Esophagus (tissue), 2 donors: ENCODE measurements at regions not wholly inside any gene's neighbourhood (a gene's known extent, or its start where the extent isn't known, plus 50 kb on each side); places are given as distances from the start of the nearest gene placed in this dataset.

Source experiments
- H3K27ac ChIP-seq, 2 donors: one replicate each; pipeline ENCODE4 v1.5.1; 2013; ENCODE audit warnings: low read depth in 2 of 2, mild to moderate bottlenecking in 2 of 2, inconsistent platforms in 1 of 2, low read length in 1 of 2, moderate library complexity in 1 of 2
- H3K27me3 ChIP-seq, 2 donors: one replicate each; pipeline ENCODE4 v1.6.1; 2013; ENCODE audit warnings: low read length in 2 of 2, control low read depth in 1 of 2, mild to moderate bottlenecking in 1 of 2; ENCODE audit not compliant: insufficient read depth in 2 of 2, control insufficient read depth in 1 of 2
- H3K36me3 ChIP-seq, 2 donors: one replicate each; pipeline ENCODE4 v1.6.1; 2013; ENCODE audit warnings: low read length in 1 of 2; ENCODE audit not compliant: control insufficient read depth in 2 of 2, insufficient read depth in 2 of 2
- H3K4me1 ChIP-seq, 2 donors: one replicate each; pipeline ENCODE4 v1.6.1; 2013; ENCODE audit warnings: low read length in 1 of 2; ENCODE audit not compliant: control insufficient read depth in 2 of 2, insufficient read depth in 2 of 2
- H3K4me3 ChIP-seq, 2 donors: one replicate each; pipeline ENCODE4 v1.5.1; 2013; ENCODE audit warnings: low read length in 2 of 2, mild to moderate bottlenecking in 2 of 2, low read depth in 1 of 2, moderate library complexity in 1 of 2
- H3K9me3 ChIP-seq, 2 donors: one replicate each; pipeline ENCODE4 v1.6.1; 2013; ENCODE audit warnings: mild to moderate bottlenecking in 2 of 2, low read depth in 1 of 2, low read length in 1 of 2, moderate library complexity in 1 of 2; ENCODE audit not compliant: control insufficient read depth in 2 of 2, insufficient read depth in 1 of 2
- WGBS, 2 donors: extraction: QIAGEN DNeasy Blood & Tissue Kit; methylation state at CpG; one replicate each; pipeline ENCODE4 v1.1.7; 2013; 5-methylcytosine and 5-hydroxymethylcytosine counted together
- donor health status: healthy with polysubstance abuse.
- donor health status: Bipolar disorder and iron deficiency.

GRCh38 chr20:57835074-57835452 is 125.2 kb upstream of the PMEPA1 start:
- Histone ChIP-seq H3K4me1 (no peaks in the 10 kb centered on the region), H3K4me3 (no peak overlapping the region), H3K27ac (no peak overlapping the region), H3K9me3 (no peaks in the 10 kb centered on the region), H3K27me3 (no peaks in the 10 kb centered on the region), H3K36me3 (no peaks in the 10 kb centered on the region)
- 88 to 95% methylated on average over 1 of the region's 1 CpG for WGBS, 2 donors

DNA sequence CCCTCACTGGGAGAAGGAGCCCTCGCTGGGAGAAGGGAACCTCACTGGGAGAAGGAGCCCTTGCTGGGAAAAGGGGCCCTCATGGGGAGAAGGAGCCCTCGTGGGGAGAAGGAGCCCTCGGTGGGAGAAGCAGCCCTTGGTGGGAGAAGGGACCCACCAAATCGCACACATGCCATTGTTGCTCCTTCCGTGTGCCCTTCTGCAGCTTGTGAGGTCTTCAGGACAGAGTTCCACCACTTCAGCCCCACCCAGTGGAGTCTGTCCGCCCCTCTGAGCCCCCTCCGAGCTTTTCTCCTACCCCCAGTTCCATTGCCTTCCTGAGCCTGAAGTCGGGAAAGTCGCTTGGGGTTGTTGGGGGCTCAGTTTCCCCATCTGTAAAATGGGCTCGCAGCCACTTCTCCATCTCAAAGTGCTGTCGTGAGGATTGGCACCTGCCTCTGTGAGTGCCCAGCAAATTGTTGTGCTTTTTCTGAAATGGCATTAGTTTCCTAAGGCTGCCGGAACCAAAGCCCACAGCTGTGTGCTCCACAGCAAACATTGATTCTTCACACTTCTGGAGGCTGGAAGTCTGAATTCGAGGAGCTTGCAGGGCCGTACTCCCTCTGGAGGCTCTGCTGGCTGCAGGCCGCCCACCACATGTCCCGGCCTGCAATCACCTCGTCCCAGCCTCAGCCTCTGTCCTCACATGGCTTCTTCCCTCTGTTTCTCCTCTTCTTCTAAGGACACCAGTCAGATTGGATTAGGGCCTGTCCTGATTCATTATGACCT is 124.7 kb upstream of the PMEPA1 start:
- H3K9me3 ChIP-seq = no peaks in the 10 kb centered on the region
- no peak overlapping the region for H3K4me3 ChIP-seq
- 78 to 82% methylated on average over 17 of the region's 17 CpGs for WGBS, 2 donors
- H3K36me3 ChIP-seq = no peaks in the 10 kb centered on the region
- H3K27me3 ChIP-seq = no peaks in the 10 kb centered on the region
- H3K27ac ChIP-seq = no peak overlapping the region
- no peaks in the 10 kb centered on the region for H3K4me1 ChIP-seq

- H3K4me1 ChIP-seq = no peaks in the 10 kb centered on the region
- H3K36me3 ChIP-seq = no peaks in the 10 kb centered on the region
- H3K4me3 ChIP-seq = no peak overlapping the region
- WGBS, 2 donors = 79 to 80% methylated on average over 8 of the region's 8 CpGs
- no peak overlapping the region for H3K27ac ChIP-seq
- H3K9me3 ChIP-seq = no peaks in the 10 kb centered on the region
- H3K27me3 ChIP-seq = no peaks in the 10 kb centered on the region
Observed at GRCh38 chr20:57831993-57832585, 122.3 kb upstream of the PMEPA1 start.

- H3K27ac ChIP-seq = no peak overlapping the region
- no peaks in the 10 kb centered on the region for H3K9me3 ChIP-seq
- H3K4me1 ChIP-seq = no peaks in the 10 kb centered on the region
- no peaks in the 10 kb centered on the region for H3K27me3 ChIP-seq
- WGBS, 2 donors = 75 to 80% methylated on average over 9 of the region's 9 CpGs
- H3K36me3 ChIP-seq = no peaks in the 10 kb centered on the region
- no peak overlapping the region for H3K4me3 ChIP-seq
Observed at GRCh38 chr20:57831326-57831992, 121.6 kb upstream of the PMEPA1 start.

DNA sequence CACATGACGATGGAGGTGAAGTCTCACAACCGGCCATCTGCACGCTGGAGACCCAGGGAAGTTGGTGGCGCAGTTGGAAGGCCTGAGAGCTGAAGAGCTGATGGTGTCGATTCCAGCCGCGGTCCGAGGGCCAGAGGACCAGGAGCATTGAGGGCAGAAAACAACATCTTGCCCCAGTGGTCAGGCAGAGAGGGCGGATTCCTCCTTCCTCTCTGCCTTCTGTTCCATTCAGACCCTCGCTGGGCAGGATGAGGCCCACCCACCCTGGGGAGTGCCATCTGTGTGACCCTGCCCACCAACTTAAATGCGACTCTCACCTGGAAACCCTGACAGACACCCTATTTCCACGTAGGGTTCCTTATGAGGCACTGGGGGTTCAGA is 120.7 kb upstream of the PMEPA1 start:
- no peak overlapping the region for H3K27ac ChIP-seq
- H3K27me3 ChIP-seq = no peaks in the 10 kb centered on the region
- 92% methylated on average over 12 of the region's 12 CpGs for WGBS, 2 donors
- no peaks in the 10 kb centered on the region for H3K36me3 ChIP-seq
- no peak overlapping the region for H3K4me3 ChIP-seq
- H3K9me3 ChIP-seq = no peaks in the 10 kb centered on the region
- no peaks in the 10 kb centered on the region for H3K4me1 ChIP-seq

DNA sequence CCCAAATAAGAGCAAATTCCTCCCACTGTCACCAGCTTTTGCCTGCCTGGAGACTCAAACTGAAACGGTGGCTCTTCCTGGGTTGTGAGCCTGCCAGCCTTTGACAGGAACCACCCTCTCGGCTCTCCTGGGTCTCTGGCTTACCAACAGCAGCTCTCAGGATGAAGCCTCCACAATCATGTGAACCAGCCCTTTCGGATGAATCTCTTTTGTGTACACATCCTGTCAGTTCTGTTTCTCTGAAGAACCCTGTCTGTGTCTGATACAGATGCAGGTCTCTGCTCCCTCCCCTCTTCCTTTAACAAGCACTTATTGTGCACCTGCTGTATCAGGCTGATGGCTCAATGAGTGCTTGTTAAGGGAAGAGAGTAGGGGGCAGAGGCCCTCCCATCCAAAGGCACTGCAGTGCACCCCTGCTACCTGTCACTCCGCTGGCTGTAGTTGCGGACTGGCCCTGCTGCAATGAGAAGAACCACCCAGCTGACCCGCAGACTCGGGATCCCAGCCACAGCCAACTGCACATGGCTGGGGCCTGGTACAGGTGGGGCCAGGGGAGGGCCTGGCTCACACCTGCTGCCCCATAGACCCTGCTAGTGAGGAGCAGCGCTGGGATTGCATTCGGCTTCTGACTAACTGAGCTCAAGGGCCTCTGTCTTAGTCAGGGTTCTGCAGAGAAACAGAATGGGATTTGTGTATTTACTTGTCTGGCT is 120.1 kb upstream of the PMEPA1 start:
- Histone ChIP-seq H3K4me3 (no peak overlapping the region), H3K36me3 (no peaks in the 10 kb centered on the region), H3K27ac (no peak overlapping the region), H3K4me1 (no peaks in the 10 kb centered on the region), H3K27me3 (no peaks in the 10 kb centered on the region), H3K9me3 (no peaks in the 10 kb centered on the region)
- 86 to 87% methylated on average over 9 of the region's 9 CpGs for WGBS, 2 donors

- 89 to 91% methylated on average over 6 of the region's 6 CpGs for WGBS, 2 donors
- H3K27me3 ChIP-seq = no peaks in the 10 kb centered on the region
- no peak overlapping the region for H3K27ac ChIP-seq
- no peaks in the 10 kb centered on the region for H3K4me1 ChIP-seq
- no peaks in the 10 kb centered on the region for H3K9me3 ChIP-seq
- no peak overlapping the region for H3K4me3 ChIP-seq
- no peaks in the 10 kb centered on the region for H3K36me3 ChIP-seq
Observed at GRCh38 chr20:57829336-57829735, 119.5 kb upstream of the PMEPA1 start.

- Histone ChIP-seq H3K9me3 (no peaks in the 10 kb centered on the region), H3K36me3 (no peaks in the 10 kb centered on the region), H3K27ac (no peak overlapping the region), H3K27me3 (no peaks in the 10 kb centered on the region), H3K4me1 (no peaks in the 10 kb centered on the region), H3K4me3 (no peak overlapping the region)
- 90 to 91% methylated on average over 10 of the region's 10 CpGs for WGBS, 2 donors
Observed at GRCh38 chr20:57828696-57829095, 118.9 kb upstream of the PMEPA1 start.

- Histone ChIP-seq H3K27me3 (no peaks in the 10 kb centered on the region), H3K4me1 (no peaks in the 10 kb centered on the region), H3K27ac (no peak overlapping the region), H3K36me3 (no peaks in the 10 kb centered on the region), H3K4me3 (no peak overlapping the region), H3K9me3 (no peaks in the 10 kb centered on the region)
- WGBS, 2 donors = 79 to 80% methylated on average over 12 of the region's 12 CpGs
Observed at GRCh38 chr20:57826666-57827287, 117.0 kb upstream of the PMEPA1 start.
